ENCODE measurements at regions not wholly inside any gene's neighbourhood (a gene's known extent, or its start where the extent isn't known, plus 50 kb on each side); places are given as distances from the start of the nearest gene placed in this dataset.

- no peak for TF ChIP-seq CTCF (IDR thresholded peaks at IDR 0.05; ENCODE audit: insufficient read depth, low read length)
- TF ChIP-seq REST (IDR thresholded peaks at IDR 0.05; ENCODE audit: insufficient replicate concordance, low read depth), result no peak
Observed at GRCh38 chr9:118940473-118940872, 428.8 kb downstream of the BRINP1 start.

Data from HL-60 (cell line).